ENCODE measurements at regions not wholly inside any gene's neighbourhood (a gene's known extent, or its start where the extent isn't known, plus 50 kb on each side); places are given as distances from the start of the nearest gene placed in this dataset.
A peak's percentile ranks its signal among the peaks of the same experiment; 100 is the strongest.

GRCh38 chr5:17832949-17833745, 198.9 kb downstream of the TAF11L14 start:
- CTCF ChIA-PET (ENCODE audit: partially characterized antibody) = interaction anchor here (0.9 to 1.0 kb wide), 2 partner anchors 212 to 379 kb away, joined by 3 read pairs; no protein-coding TSS in a partner anchor
- DNase-seq (ENCODE audit: low read depth in 1 of 2, low spot score in 2 of 2) (no peak), FAIRE-seq (no peak)
- no peak overlapping the region for H4K91ac ChIP-seq (replicated peaks; ENCODE audit: insufficient read length, low read length)
- no peak overlapping the region for H2BK120ac ChIP-seq (replicated peaks; ENCODE audit: low read depth, low read length)
- no peaks in the 10 kb centered on the region for H3K27me3 ChIP-seq (replicated peaks in 1 of 4; ENCODE audit: control insufficient read depth in 3 of 4, extremely low read depth in 1 of 4, insufficient read depth in 3 of 4, low read length in 3 of 4)
- POLR2A ChIA-PET (ENCODE audit: partially characterized antibody) = no interaction called here
- H2AK5ac ChIP-seq (ENCODE audit: low read depth, low read length) = no peak overlapping the region
- no peak overlapping the region for H3K14ac ChIP-seq (ENCODE audit: insufficient read length)
- no peaks in the 10 kb centered on the region for H3K23me2 ChIP-seq (ENCODE audit: low read depth, low read length)
- H3K36me3 ChIP-seq (ENCODE audit: control insufficient read depth in 2 of 4, insufficient read depth in 4 of 4, low read length in 3 of 4) = no peaks in the 10 kb centered on the region
- no peak overlapping the region for H4K8ac ChIP-seq (ENCODE audit: extremely low read depth, insufficient read depth, low read length)
- no peak overlapping the region for H3K4me2 ChIP-seq (ENCODE audit: insufficient read depth in 1 of 2, low read depth in 2 of 2, low read length in 2 of 2)
- peak overlapping the region; percentile 71; the same call in 1 of the 2 replicates for H2AFZ ChIP-seq (ENCODE audit: low read length)
- no peak overlapping the region for H2BK12ac ChIP-seq (ENCODE audit: low read depth, low read length)
- H3K27ac ChIP-seq (ENCODE audit: low read depth, low read length) = no peak overlapping the region
- no peak overlapping the region for H2BK5ac ChIP-seq (ENCODE audit: low read depth, low read length)
- H3K79me1 ChIP-seq (ENCODE audit: low read depth, low read length) = no peaks in the 10 kb centered on the region
- WGBS, 2 experiments (ENCODE audit: extremely low coverage in 1 of 2, insufficient coverage in 1 of 2, insufficient read length in 1 of 2, insufficient replicate concordance in 2 of 2, low coverage in 1 of 2, low lambda C conversion rate in 2 of 2, missing lambda C conversion rate in 1 of 2) = 89% methylated on average over 5 of the region's 5 CpGs; no CpG with 5 or more reads in 1 of the 2 experiments
- H3K4me3 ChIP-seq (ENCODE audit: extremely low read depth in 1 of 4, insufficient read depth in 2 of 4, low read depth in 3 of 4, low read length in 4 of 4) = no peak overlapping the region
- H4K20me1 ChIP-seq (replicated peaks in 1 of 2; ENCODE audit: control insufficient read depth in 1 of 2, insufficient read depth in 2 of 2, low read length in 2 of 2) = no peaks in the 10 kb centered on the region
- H3K79me2 ChIP-seq (ENCODE audit: control insufficient read depth in 1 of 2, insufficient read depth in 2 of 2, low read length in 2 of 2) = no peaks in the 10 kb centered on the region
- H4K5ac ChIP-seq (ENCODE audit: insufficient read length, low read depth, low read length) = no peak overlapping the region
- H3K4ac ChIP-seq (replicated peaks; ENCODE audit: insufficient read length, low read depth, low read length) = no peak overlapping the region
- H3K18ac ChIP-seq (ENCODE audit: extremely low read depth, low read length) = no peak overlapping the region
- H3K9me3 ChIP-seq (ENCODE audit: insufficient read depth in 2 of 2, low read depth in 1 of 2, low read length in 1 of 2) = peaks cover 0 to 3% of the 10 kb centered on the region in 2 experiments; a peak in 1 of 4 replicates
- no peak overlapping the region for H3K23ac ChIP-seq (ENCODE audit: insufficient read length)
- no peak overlapping the region for H2BK15ac ChIP-seq (ENCODE audit: low read length)
- H2BK20ac ChIP-seq (ENCODE audit: low read length) = no peak overlapping the region
- H3K4me1 ChIP-seq (replicated peaks in 1 of 4; ENCODE audit: control insufficient read depth in 3 of 4, insufficient read depth in 4 of 4, low read length in 3 of 4) = no peaks in the 10 kb centered on the region
- H3K9ac ChIP-seq (replicated peaks in 1 of 4; ENCODE audit: extremely low read depth in 1 of 4, low read depth in 3 of 4, low read length in 3 of 4) = no peak overlapping the region
- no peak overlapping the region for H3K56ac ChIP-seq (replicated peaks; ENCODE audit: insufficient read length, low read depth, low read length)
- TF ChIP-seq SAP30 (IDR thresholded peaks at IDR 0.05; ENCODE audit: insufficient read depth, insufficient replicate concordance, low read length) = no peak
- no peak for TF ChIP-seq NANOG (IDR thresholded peaks at IDR 0.05; ENCODE audit: insufficient read depth, low read depth, low read length, poor library complexity, severe bottlenecking)
- TF ChIP-seq TAF7 (optimal IDR thresholded peaks at IDR 0.05; ENCODE audit: borderline replicate concordance, low read depth, low read length) = no peak
- TF ChIP-seq MAFK (IDR thresholded peaks at IDR 0.05; ENCODE audit: low read depth, low read length) = no peak
- no peak for TF ChIP-seq SP2 (IDR thresholded peaks at IDR 0.05; ENCODE audit: low read length)
- no peak for TF ChIP-seq KDM1A (IDR thresholded peaks at IDR 0.05; ENCODE audit: borderline replicate concordance, low read length)
- no peak for TF ChIP-seq BACH1 (IDR thresholded peaks at IDR 0.05; ENCODE audit: low read length)
- no peak for TF ChIP-seq FOSL1 (IDR thresholded peaks at IDR 0.05; ENCODE audit: insufficient read depth, low read depth, low read length)
- no peak for TF ChIP-seq MAX (IDR thresholded peaks at IDR 0.05)
- TF ChIP-seq CTBP2 (IDR thresholded peaks at IDR 0.05; ENCODE audit: borderline replicate concordance, insufficient read depth, insufficient read length, low read length) = no peak
- TF ChIP-seq SIRT6 (IDR thresholded peaks at IDR 0.05; ENCODE audit: low read length) = no peak
- TF ChIP-seq HDAC6 (IDR thresholded peaks at IDR 0.05; ENCODE audit: low read depth, low read length) = no peak
- TF ChIP-seq PHF8 (conservative IDR thresholded peaks at IDR 0.05; ENCODE audit: low read depth, low read length) = no peak

All from H1 (cell line).